ENCODE measurements at regions not wholly inside any gene's neighbourhood (a gene's known extent, or its start where the extent isn't known, plus 50 kb on each side); places are given as distances from the start of the nearest gene placed in this dataset.
"Not testable (repeated sequence)": the region's sequence is repeated elsewhere in the genome, so short reads cannot be mapped to it uniquely, and the experiment has no call there.

DNA sequence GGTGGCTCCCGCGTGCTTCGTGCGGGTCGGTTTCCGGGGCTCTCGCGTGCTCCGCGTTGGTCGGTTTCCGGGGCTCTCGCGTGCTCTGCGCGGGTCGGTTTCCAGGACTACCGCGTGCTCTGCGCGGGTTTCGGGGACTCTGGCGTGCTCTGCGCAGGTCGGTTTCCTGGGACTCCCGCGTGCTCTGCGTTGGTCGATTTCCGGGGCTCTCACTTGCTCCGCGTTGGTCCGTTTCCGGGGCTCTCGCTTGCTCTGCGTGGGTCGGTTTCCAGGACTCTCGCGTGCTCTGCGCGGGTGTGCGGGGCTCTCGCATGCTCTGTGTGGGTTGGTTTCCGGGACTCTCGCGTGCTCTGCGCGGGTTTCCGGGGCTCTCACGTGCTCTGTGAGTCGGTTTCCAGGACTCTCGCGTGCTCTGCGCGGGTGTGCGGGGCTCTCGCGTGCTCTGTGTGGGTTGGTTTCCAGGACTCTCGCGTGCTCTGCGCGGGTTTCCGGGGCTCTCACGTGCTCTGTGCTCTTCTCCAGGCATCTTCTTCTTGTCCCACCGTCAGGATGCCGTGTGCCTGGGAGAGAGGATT, 109.9 kb upstream of the LRPAP1 start:
- no peak for ATAC-seq (ENCODE audit: poor library complexity)
- intact Hi-C loops (cut with DNase I), result no loop called here
- DNase-seq, result peak; percentile 17

DNA sequence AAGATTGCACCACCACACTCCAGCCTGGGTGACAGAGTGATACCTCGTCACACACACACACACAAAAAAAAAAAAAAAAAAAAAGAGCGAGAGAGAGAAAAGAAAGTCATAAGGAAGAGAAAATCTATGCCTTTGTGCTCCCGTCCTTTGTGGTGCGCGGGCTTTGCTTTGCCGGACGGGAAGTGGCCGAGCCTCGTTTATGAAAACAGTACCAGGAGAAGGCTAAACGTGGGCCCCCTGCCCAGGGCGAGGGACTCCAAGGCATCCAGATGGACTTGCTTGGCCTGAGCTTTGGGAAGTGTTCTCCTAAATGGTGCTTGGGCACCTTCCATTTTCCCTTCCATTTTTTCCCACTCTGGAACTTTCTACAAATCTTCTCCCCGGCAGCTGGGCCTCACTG, 109.3 kb upstream of the LRPAP1 start:
- peak; percentile 29 for DNase-seq
- ATAC-seq (ENCODE audit: poor library complexity), result no peak
- intact Hi-C loops (cut with DNase I), result no loop called here

DNA sequence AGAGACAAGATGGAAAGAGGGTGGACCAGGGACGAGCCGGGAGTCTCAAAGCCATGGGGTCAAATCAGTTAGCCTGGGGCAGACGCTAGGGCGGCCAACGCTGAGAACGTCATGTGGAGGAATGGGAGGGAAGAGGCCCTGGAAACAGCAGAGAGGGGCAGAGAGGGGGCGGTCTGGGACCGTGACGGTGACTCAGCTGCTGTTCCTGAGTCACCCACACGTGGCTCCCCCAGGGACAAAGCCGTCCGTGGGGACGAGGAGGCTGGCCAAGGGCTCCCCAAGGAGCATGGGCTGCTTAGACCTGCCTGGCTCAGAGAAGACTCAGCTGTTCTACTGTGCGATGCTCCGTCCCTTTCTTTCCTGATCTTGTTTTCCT, 108.4 kb upstream of the LRPAP1 start:
- intact Hi-C loops (cut with DNase I), result no loop called here
- no peak for ATAC-seq (ENCODE audit: poor library complexity)
- DNase-seq, result peak; percentile 36

DNA sequence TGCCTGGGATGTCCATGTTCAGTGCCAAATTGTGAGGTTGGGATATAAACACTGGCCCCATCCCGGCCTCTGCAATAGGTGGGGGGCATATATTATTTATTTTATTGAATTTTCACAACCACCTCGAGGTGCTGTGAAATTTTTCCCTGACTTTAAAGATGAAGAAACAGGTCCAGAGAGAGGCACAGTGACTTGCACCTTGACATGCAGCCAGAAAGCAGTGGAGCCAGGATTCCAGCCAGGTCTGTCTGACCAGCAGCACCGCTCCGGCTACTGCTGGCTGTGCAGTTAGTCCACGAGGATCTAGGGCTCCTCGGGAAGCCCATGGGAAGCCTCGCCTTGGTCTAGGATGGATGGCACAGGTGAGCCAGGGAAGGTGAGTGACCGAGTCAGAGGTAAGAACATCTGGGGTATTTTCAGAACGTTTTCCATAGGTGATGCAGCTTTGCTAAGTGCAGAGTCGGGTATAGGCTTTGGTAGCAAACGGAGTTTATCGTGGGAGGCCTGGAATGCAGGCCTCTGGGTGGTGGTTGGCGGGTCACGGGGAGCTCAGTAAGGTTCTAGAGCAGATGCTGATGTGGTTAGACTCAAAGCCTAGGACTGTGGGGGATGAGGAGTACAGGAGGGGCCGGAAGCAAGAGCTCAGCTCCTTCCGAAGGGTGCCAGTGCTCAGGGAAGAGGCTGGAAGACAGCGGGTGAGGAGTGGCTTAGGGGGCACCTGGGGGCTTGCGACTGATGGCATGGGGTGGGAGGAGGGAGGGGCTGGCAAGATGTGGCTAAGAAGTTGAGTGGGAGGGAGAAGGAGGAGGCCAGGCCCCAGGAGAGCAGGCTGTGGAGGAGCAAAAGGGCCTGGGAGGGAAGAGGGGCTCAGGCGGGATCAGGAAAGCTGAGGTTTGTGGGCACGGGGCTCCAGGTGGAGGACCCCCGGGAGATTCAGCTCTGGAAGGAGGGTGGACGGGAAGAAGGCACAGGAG, 107.7 kb upstream of the LRPAP1 start:
- peak; percentile 16 for DNase-seq
- intact Hi-C loops (cut with DNase I), result no loop called here
- no peak for ATAC-seq (ENCODE audit: poor library complexity)

DNA sequence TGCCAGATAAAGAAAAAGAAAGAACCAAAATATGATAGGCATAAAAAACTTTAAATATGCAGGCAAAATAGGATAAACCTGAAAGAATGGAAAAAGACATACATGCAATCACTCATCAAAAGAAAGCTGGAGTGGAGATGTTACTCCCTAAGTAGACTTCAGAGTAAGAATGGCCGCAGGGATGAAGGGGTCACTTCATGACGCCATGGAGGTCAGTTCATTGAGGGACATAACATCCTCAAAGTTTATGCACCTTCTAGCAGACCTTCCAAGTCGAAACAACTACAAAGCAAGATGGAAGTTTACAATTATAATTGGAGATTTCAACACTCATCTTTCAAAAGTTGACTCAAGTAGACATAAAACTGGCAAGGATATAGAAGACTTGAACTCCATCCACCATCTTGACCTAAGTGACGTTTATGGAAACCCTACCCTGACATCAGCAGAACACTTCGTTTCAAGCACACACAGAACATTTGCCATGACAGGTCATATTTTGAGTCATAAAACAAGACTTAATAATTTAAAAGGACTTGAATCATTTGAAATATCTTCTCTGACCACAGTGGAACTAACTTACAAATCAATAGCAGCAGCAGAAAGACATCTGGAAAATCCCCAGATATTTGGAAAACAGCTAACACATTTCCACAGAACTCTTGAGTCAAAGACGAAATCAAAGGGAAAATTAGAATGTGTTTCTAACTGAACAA, 106.0 kb upstream of the LRPAP1 start:
- ATAC-seq (ENCODE audit: poor library complexity), result no peak
- no peak for DNase-seq
- intact Hi-C loops (cut with DNase I), result no loop called here

DNA sequence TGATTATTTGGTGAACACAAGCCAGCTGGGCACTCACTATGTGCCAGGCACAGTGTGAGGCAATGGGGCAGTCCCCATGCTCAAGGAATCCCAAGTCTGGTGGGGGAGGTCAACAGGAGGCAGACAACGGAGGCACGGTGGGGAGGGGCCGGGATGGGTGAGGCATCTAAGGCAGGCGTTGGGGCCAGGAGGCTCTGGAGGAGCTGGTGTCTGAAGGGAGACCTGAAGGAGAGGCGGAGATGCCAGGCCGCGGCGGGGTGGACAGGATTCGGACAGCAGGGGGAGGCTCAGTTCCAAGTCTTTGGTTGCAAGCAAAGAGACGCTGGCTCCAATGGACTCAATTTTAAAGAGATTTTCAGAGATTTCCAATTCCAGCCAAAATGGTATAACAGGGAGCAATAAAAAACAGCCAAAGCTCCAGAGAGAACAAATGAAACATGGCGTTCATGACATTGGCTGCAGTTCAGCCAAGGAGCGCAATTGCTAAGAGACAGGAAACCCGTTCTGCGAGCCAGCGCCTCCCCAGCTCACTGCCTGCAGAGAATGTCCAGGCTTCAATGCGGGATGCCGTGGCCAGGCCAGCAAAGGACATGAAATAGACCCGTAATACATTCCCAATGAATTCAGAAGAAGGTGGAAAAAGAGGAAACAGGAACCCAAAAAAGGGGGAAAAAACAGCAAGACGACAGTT, 105.2 kb upstream of the LRPAP1 start:
- DNase-seq (peak; percentile 19), ATAC-seq (ENCODE audit: poor library complexity) (no peak)
- intact Hi-C loops (cut with DNase I), result no loop called here

DNA sequence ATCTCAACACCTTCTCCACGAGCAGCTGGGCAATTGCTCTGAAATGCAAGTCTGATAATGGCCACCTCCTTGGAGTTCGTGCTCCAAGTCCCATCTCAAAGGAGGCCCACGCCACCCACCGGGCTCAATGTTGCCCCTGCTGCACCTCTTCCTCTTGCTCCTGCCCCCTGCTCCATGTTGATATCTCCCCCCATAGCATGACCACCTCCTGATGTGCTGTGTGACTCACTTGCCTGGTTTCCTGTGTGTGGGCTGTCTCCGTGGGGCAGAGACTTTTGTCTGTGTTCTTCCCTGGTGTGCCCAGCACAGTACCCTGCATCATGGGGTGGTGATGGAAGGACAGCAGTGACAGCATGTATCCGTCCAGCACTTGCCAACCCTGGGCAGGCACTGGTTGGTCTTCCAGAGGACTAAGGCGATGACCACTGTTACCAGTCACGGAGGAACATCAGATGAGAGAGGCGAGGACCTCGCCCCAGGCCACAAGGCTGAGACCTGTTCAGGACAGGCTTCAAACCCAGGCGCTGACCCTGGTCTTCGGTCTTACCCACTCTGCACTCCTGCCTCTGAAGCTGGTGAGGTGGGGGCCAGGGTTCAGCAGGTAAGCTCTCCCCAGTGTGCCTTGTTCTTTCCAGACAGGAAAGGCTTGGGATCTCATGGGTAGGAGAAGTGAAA, 104.6 kb upstream of the LRPAP1 start:
- intact Hi-C loops (cut with DNase I), result no loop called here

DNA sequence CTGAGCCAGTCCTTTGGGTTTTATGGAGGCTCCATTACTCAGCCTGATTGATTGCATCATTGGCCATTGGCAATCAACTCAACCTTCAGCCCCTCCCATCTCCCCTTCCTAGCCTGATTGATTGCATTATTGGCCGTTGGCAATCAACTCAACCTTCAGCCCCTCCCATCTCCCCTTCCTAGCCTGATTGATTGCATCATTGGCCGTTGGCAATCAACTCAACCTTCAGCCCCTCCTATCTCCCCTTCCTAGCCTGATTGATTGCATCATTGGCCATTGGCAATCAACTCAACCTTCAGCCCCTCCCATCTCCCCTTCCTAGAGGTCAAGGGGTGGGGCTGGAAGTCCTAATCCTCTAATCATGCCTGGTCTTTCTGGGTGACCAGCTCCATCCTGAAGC, 103.8 kb upstream of the LRPAP1 start:
- DNase-seq; ATAC-seq (ENCODE audit: poor library complexity); intact Hi-C loops (cut with DNase I): not testable (repeated sequence)

More for the DNA sequence above, 104.6 kb upstream of the LRPAP1 start:
- peak; percentile 10 for DNase-seq
- no peak for ATAC-seq (ENCODE audit: poor library complexity)

DNA sequence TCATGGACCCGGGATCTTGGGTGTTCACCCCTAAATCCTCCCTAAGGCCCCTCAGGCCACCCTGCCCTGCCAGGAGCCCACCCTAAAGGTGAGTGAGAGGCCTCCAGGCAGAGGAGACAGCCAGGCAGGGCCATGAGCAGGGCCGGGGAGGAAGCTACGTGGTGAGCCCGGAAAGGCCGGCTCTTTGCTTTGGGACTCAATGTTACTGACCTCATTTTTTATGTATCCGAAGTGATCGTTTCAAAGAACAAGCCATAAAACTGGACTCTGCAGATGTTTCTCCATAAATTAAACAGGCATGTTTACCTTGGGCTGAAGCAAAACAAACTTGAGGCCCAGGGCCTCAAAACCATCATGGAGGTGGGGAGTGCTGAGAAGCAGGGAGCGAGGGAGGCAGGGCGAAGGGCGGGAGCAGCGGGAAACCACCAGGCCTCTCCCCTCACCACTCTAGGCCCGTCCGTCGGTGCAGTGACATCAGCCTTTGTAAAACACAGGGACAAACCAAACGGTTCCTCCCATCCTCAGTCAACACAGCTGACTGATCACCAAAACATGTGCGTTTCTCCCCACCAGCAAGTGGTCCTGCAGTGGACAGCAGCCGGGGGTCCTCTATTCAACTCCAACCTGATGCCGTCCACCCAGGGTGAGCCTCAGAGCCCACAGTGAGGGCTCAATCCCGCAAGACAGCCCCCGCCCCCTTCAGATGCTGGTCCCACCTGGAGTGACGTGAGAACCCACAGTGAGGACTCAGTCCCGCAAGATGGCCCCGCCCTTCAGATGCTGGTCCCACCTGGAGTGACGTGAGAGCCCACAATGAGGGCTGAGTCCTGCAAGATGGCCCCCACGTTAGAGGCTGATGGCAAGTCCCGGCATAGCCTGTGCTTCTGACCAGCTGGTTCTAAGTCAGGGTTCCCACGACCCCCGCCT, 102.9 kb upstream of the LRPAP1 start:
- DNase-seq (peak; percentile 6), ATAC-seq (ENCODE audit: poor library complexity) (no peak)
- intact Hi-C loops (cut with DNase I), result no loop called here

DNA sequence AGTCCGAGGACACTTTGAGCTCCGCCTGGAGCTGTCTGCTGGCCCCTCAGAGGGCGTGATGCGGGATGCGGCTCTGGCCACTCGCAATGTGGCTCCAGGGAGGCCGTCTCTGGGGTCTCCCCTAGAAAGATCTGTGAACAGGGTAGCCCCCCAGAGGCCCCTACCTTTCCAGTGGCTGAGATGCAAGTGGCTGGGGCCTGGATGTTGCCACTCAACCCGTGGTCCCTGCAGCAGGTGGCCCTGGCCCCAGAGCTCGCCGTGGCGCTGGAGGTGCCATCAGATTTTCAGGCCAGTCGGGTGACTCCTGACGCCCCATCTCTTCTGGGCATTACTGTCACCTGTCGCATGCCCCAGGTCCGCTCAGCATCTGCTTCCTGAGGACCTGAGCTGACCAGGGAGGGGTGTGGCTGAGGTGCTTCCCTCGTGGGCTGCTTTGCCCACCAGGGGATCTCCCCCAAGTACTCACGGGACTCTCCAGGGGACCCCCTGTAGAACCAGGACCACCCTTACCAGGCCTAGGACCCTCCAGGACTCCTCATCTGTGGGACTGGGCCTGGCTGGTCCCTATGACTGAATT, 102.1 kb upstream of the LRPAP1 start:
- intact Hi-C loops (cut with DNase I), result no loop called here
- DNase-seq, result peak; percentile 17
- ATAC-seq (ENCODE audit: poor library complexity), result no peak

DNA sequence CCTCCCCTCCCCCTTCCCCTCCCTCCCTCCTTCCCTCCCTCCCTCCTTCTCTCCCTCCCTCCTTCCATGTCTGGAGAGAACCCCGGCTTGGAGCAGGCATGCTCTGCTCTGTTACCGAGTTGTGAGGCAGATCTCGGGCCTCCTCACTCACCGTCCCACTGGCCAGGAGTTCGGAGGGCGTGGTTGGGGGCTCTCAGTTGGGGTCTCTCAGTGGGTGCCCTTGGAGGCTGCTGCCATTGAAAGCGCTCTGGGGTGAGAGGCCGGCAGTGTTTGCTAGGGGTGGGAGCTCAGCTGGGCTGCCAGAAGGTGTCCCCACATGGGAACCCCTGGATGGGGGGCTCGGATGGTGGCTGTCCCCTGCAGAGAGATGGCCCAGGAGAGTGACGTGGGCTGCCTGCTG, 101.1 kb upstream of the LRPAP1 start:
- ATAC-seq (ENCODE audit: poor library complexity); intact Hi-C loops (cut with DNase I): not testable (repeated sequence)
- peak; percentile 3 for DNase-seq

DNA sequence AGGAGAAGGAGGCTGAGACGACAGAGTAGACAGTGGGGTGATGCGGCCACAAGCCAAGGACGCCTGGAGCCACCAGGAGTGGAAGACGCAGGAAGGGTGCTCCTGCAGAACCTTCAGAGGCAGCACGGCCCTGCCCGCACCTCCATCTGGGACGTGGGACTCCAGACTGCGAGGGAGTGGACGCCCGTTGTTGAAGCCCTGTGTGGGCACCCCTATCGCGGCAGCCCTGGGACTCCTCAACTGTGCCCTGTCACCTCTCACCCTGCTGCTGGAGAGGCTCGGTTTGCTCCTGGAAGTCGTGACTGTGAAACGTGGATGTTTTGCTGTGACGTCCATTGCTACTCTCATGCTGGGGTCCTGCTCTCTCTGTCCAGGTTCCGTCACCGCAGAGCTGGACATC, 100.6 kb upstream of the LRPAP1 start:
- peak; percentile 14 for DNase-seq

DNA sequence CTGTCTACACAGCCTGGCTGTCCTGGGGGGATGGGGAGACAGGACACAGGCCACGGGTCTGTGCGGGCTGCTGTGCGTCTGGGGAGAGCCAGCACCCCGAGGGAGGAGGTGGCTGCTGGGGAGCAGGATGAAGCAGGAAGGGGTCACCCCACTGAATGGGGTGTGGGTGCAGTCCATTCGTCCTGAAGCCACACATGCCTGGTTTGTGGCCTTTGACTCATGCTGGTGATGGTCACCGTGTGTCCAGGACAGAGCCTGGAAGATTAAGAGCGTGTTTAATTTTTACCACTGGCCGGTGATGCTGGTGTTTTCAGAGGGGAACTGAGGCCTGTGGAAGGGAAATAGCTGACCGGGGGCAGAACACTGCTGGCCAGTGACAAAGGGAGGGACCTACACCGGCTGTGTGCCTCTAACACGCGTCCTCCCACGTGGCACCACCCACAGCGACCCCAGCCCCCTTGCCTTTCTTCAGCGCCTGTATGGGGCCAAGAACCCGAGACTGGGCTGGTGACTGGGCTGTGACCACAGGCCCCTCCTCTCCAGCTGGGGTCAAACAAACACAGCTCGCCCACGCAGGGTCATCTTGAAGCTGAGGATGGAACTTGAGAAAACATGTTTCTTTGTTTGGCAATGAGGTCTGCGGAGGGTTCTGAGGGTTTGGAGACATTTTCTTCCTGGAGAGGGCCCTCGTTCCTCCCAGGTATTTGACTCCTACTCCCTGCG, 99.5 kb upstream of the LRPAP1 start:
- ATAC-seq (ENCODE audit: poor library complexity); intact Hi-C loops (cut with DNase I): not testable (repeated sequence)
- peak; percentile 30 for DNase-seq

More for the DNA sequence above, 100.6 kb upstream of the LRPAP1 start:
- ATAC-seq (ENCODE audit: poor library complexity); intact Hi-C loops (cut with DNase I): not testable (repeated sequence)

DNA sequence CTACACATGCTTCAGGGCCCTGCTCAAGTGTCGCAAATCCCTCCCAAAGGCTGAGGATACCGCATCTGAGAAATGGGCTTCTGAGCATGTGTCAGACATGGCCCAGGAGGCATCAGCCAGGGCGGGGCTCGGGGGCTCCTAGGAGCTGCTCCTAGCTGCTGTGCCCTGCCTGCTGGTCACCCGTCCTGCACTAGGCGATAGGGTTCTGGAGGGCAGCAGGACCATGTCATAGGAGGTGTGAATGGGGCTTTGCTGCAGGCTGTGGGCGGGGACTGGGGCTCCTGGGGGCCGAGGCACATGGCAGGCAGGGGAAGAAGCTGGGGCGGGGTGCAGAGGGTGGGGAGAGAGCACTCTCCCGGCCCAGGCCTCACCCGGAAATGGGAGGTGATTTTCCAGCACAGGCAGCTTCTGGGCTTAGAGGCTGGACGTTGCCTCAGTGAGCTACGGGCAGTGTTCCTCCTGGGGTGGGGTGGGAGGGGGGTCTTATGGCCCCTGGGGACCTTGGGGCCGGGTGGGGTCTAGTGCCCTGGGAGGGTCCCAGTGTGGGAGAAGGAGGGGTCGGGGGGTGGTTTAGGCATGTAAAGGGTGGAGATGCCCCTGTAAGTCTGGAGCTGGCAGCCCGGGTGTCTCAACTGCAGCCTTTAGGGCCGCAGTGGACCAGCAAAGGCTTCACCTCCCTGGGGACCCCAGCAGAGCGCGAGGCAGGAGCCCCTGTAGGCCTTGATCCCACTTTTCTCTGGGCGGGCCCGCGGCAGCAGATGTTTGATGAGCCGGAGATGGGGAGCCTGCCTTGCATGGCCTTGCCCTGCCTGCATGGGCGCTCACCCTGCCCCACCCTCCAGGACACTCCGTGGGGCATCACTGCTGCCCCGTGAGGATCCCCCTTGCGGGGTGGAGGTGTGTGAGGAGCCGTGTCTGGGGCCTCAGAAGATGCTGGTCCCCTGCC, 98.6 kb upstream of the LRPAP1 start:
- no peak for ATAC-seq (ENCODE audit: poor library complexity)
- DNase-seq, result peak; percentile 10
- intact Hi-C loops (cut with DNase I), result no loop called here

DNA sequence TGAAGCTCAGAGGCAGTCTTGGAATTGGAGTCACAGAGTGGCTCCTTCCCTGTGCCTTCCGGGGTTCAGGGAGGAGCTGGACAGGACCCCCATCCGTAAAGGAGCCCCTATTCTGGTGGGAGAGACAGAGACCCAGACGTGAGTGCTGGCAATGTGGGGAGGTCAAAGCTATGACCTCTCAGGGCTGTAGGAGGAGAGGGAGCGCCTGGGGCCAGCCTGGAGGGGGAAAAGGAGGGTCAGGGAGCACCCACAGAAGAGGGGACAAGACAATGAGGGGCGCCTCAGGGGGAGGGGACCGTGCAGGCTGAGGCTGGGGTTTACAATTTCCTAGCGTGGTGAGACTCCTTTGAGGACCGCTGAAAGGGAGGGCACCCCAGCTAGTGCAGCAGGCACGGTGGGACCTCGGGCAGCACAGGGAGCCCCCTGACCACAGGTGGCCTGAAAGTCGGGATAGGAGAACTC, 97.9 kb upstream of the LRPAP1 start:
- no peak for DNase-seq
- intact Hi-C loops (cut with DNase I), result no loop called here
- no peak for ATAC-seq (ENCODE audit: poor library complexity)

All from Right ventricle myocardium superior (tissue), 1 donor.